GM04503 (cell line): ENCODE measurements at regions not wholly inside any gene's neighbourhood (a gene's known extent, or its start where the extent isn't known, plus 50 kb on each side); places are given as distances from the start of the nearest gene placed in this dataset.

Experiments
- DNase-seq: peaks from one replicate; pipeline ENCODE4 v3.0.0-alpha.2; 2012; ENCODE audit warnings: low read depth

- no peak for DNase-seq
These were observed 1324.6 kb downstream of the LRFN5 start for GRCh38 chr14:42931308-42931707.

- no peak for DNase-seq
These were observed 1323.3 kb downstream of the LRFN5 start for GRCh38 chr14:42929806-42930480.

GRCh38 chr14:42927313-42927712, 1320.6 kb downstream of the LRFN5 start:
- no peak for DNase-seq

GRCh38 chr14:42921901-42922300, 1315.2 kb downstream of the LRFN5 start:
- DNase-seq, result no peak

GRCh38 chr14:42918615-42919014, 1311.9 kb downstream of the LRFN5 start:
- no peak for DNase-seq

GRCh38 chr14:42911642-42912041, 1305.0 kb downstream of the LRFN5 start:
- no peak for DNase-seq

- no peak for DNase-seq
These were observed 1303.0 kb downstream of the LRFN5 start for GRCh38 chr14:42909659-42910058.

GRCh38 chr14:42893183-42893582, 1286.5 kb downstream of the LRFN5 start:
- DNase-seq, result no peak

- no peak for DNase-seq
These were observed 1277.4 kb downstream of the LRFN5 start for GRCh38 chr14:42884100-42884499.

- DNase-seq, result no peak
These were observed 1271.0 kb downstream of the LRFN5 start for GRCh38 chr14:42877716-42878115.

GRCh38 chr14:42872786-42873185, 1266.1 kb downstream of the LRFN5 start:
- DNase-seq, result no peak

GRCh38 chr14:42869681-42870080, 1263.0 kb downstream of the LRFN5 start:
- DNase-seq, result no peak

GRCh38 chr14:42862114-42862513, 1255.4 kb downstream of the LRFN5 start:
- no peak for DNase-seq

GRCh38 chr14:42860371-42860770, 1253.7 kb downstream of the LRFN5 start:
- DNase-seq, result no peak

- DNase-seq, result no peak
These were observed 1249.4 kb downstream of the LRFN5 start for GRCh38 chr14:42856106-42856505.

- DNase-seq, result no peak
These were observed 1248.4 kb downstream of the LRFN5 start for GRCh38 chr14:42855085-42855484.

GRCh38 chr14:42854061-42854460, 1247.4 kb downstream of the LRFN5 start:
- DNase-seq, result no peak

- DNase-seq, result no peak
These were observed 1242.0 kb downstream of the LRFN5 start for GRCh38 chr14:42848652-42849051.

- no peak for DNase-seq
These were observed 1208.1 kb downstream of the LRFN5 start for GRCh38 chr14:42814817-42815216.

- no peak for DNase-seq
These were observed 1200.2 kb downstream of the LRFN5 start for GRCh38 chr14:42806909-42807315.

GRCh38 chr14:42804141-42804540, 1197.5 kb downstream of the LRFN5 start:
- DNase-seq, result no peak

- DNase-seq, result no peak
These were observed 1195.7 kb downstream of the LRFN5 start for GRCh38 chr14:42802346-42802745.

GRCh38 chr14:42792166-42792565, 1185.5 kb downstream of the LRFN5 start:
- no peak for DNase-seq

GRCh38 chr14:42782754-42783153, 1176.1 kb downstream of the LRFN5 start:
- no peak for DNase-seq
